OCI-LY1 (cell line): ENCODE measurements at regions not wholly inside any gene's neighbourhood (a gene's known extent, or its start where the extent isn't known, plus 50 kb on each side); places are given as distances from the start of the nearest gene placed in this dataset.

Experiments used
- H2AFZ ChIP-seq: fragments of 200-600 bp; sonication (generic), shearing (Covaris generic); 2 replicates; pipeline ENCODE4 v1.6.0; 2014; ENCODE audit warnings: antibody characterized with exemption, mild to moderate bottlenecking, low read length
- H3F3A ChIP-seq: fragments of 200-600 bp; sonication (generic), shearing (Covaris generic); 2 replicates; pipeline ENCODE4 v1.6.0; 2014; ENCODE audit warnings: mild to moderate bottlenecking, antibody characterized with exemption, low read length, moderate library complexity; ENCODE audit not compliant: insufficient read depth
- H3K27ac ChIP-seq: fragments of 200-600 bp; sonication (generic); 2 replicates; pipeline ENCODE4 v1.5.1; 2014; ENCODE audit warnings: low read length, mixed run types, mild to moderate bottlenecking, low read depth; ENCODE audit not compliant: poor library complexity, severe bottlenecking
- H3K27me3 ChIP-seq: fragments of 200-600 bp; sonication (generic); 2 replicates; pipeline ENCODE4 v1.6.0; 2014; ENCODE audit warnings: antibody characterized with exemption, mild to moderate bottlenecking, low read length, moderate library complexity; ENCODE audit not compliant: insufficient read depth
- H3K36me3 ChIP-seq: fragments of 200-600 bp; sonication (generic); 2 replicates; pipeline ENCODE4 v1.6.1; 2014; ENCODE audit warnings: mild to moderate bottlenecking, antibody characterized with exemption, low read length, moderate library complexity, mixed read lengths; ENCODE audit not compliant: insufficient read depth
- H3K4me1 ChIP-seq: fragments of 200-600 bp; sonication (generic); 2 replicates; pipeline ENCODE4 v1.5.1; 2014; ENCODE audit warnings: mild to moderate bottlenecking, low read length, moderate library complexity; ENCODE audit not compliant: insufficient read depth, severe bottlenecking
- H3K4me2 ChIP-seq: fragments of 200-600 bp; sonication (generic), shearing (Covaris generic); 2 replicates; pipeline ENCODE4 v1.6.1; 2014; ENCODE audit warnings: low read length
- H3K4me3 ChIP-seq: fragments of 200-600 bp; sonication (generic); 2 replicates; pipeline ENCODE4 v1.5.1; 2014; ENCODE audit warnings: low read length, low read depth, mild to moderate bottlenecking, mixed read lengths; ENCODE audit not compliant: poor library complexity, severe bottlenecking
- H3K79me2 ChIP-seq: fragments of 200-600 bp; shearing (Covaris generic); 2 replicates; pipeline ENCODE4 v1.6.1; 2016; ENCODE audit warnings: mixed run types, low read length, mixed read lengths; ENCODE audit not compliant: insufficient read depth
- H3K9ac ChIP-seq: fragments of 200-600 bp; sonication (generic), shearing (Covaris generic); 2 replicates; pipeline ENCODE4 v1.6.1; 2014; ENCODE audit warnings: mild to moderate bottlenecking, low read length, mixed read lengths
- H3K9me2 ChIP-seq: fragments of 200-600 bp; sonication (generic), shearing (Covaris generic); 2 replicates; pipeline ENCODE4 v1.6.1; 2014; ENCODE audit warnings: low read depth, mild to moderate bottlenecking, low read length, mixed read lengths
- H3K9me3 ChIP-seq: fragments of 200-600 bp; shearing (Covaris generic); 2 replicates; pipeline ENCODE4 v1.6.1; 2014; ENCODE audit warnings: low read length, mixed read lengths
- H4K20me1 ChIP-seq: fragments of 200-600 bp; sonication (generic), shearing (Covaris generic); 2 replicates; pipeline ENCODE4 v1.6.0; 2016; ENCODE audit warnings: mild to moderate bottlenecking, low read length; ENCODE audit not compliant: insufficient read depth
- CTCF ChIP-seq: fragments of 200-600 bp; sonication (generic), shearing (Covaris generic); IDR thresholded peaks from 2 replicates; pipeline ENCODE4 v1.5.1; 2017; ENCODE audit warnings: mild to moderate bottlenecking, antibody characterized with exemption, low read length, moderate library complexity, mixed read lengths
- EZH2 ChIP-seq: fragments of 200-600 bp; sonication (generic), shearing (Covaris generic); IDR thresholded peaks from 2 replicates; pipeline ENCODE4 v1.8.0; 2017; ENCODE audit warnings: borderline replicate concordance, mixed run types, mild to moderate bottlenecking, antibody characterized with exemption, low read length, moderate library complexity, mixed read lengths

- Histone ChIP-seq H3K9ac (no peak overlapping the region), H3K36me3 (no peaks in the 10 kb centered on the region), H2AFZ (no peak overlapping the region), H3K9me2 (no peaks in the 10 kb centered on the region), H3K27me3 (no peaks in the 10 kb centered on the region), H3K4me3 (no peak overlapping the region), H3K27ac (no peak overlapping the region), H3K79me2 (no peaks in the 10 kb centered on the region), H4K20me1 (no peaks in the 10 kb centered on the region), H3K4me2 (no peak overlapping the region), H3F3A (no peaks in the 10 kb centered on the region), H3K9me3 (no peaks in the 10 kb centered on the region), H3K4me1 (no peaks in the 10 kb centered on the region)
- TF ChIP-seq CTCF: no peak
- no peak for TF ChIP-seq EZH2
These were observed 876.3 kb downstream of the C4orf33 start for GRCh38 chr4:129972257-129972656.

- Histone ChIP-seq H4K20me1 (no peaks in the 10 kb centered on the region), H3K27ac (no peak overlapping the region), H3K79me2 (no peaks in the 10 kb centered on the region), H3K9ac (no peak overlapping the region), H3K9me2 (no peaks in the 10 kb centered on the region), H3K27me3 (no peaks in the 10 kb centered on the region), H3K9me3 (no peaks in the 10 kb centered on the region), H3K4me1 (no peaks in the 10 kb centered on the region), H3K4me2 (no peak overlapping the region), H3K4me3 (no peak overlapping the region), H3K36me3 (no peaks in the 10 kb centered on the region), H3F3A (no peaks in the 10 kb centered on the region), H2AFZ (no peak overlapping the region)
- TF ChIP-seq EZH2 (no peak), CTCF (no peak)
These were observed 878.8 kb downstream of the C4orf33 start for GRCh38 chr4:129974730-129975129.

- H3K4me3 ChIP-seq: no peak overlapping the region
- H3K4me1 ChIP-seq: no peaks in the 10 kb centered on the region
- no peaks in the 10 kb centered on the region for H3K9me3 ChIP-seq
- H3K79me2 ChIP-seq: no peaks in the 10 kb centered on the region
- H3K36me3 ChIP-seq: no peaks in the 10 kb centered on the region
- no peak overlapping the region for H2AFZ ChIP-seq
- H3K27ac ChIP-seq: no peak overlapping the region
- no peaks in the 10 kb centered on the region for H3F3A ChIP-seq
- TF ChIP-seq EZH2 (no peak), CTCF (no peak)
- no peak overlapping the region for H3K4me2 ChIP-seq
- no peaks in the 10 kb centered on the region for H3K9me2 ChIP-seq
- no peak overlapping the region for H3K9ac ChIP-seq
- H4K20me1 ChIP-seq: no peaks in the 10 kb centered on the region
- no peaks in the 10 kb centered on the region for H3K27me3 ChIP-seq
These were observed 882.4 kb downstream of the C4orf33 start for GRCh38 chr4:129978315-129978714.
